ENCODE measurements at regions not wholly inside any gene's neighbourhood (a gene's known extent, or its start where the extent isn't known, plus 50 kb on each side); places are given as distances from the start of the nearest gene placed in this dataset.

- H3K9me3 ChIP-seq, result no peaks in the 10 kb centered on the region
- peaks cover 71% of the 10 kb centered on the region for H3K27me3 ChIP-seq
- no peaks in the 10 kb centered on the region for H3K36me3 ChIP-seq
- H3K4me3 ChIP-seq, result no peak overlapping the region
- DNase-seq, result no peak
These were observed 73.5 kb upstream of the GALNT9 start for GRCh38 chr12:132402831-132403416.

DNA sequence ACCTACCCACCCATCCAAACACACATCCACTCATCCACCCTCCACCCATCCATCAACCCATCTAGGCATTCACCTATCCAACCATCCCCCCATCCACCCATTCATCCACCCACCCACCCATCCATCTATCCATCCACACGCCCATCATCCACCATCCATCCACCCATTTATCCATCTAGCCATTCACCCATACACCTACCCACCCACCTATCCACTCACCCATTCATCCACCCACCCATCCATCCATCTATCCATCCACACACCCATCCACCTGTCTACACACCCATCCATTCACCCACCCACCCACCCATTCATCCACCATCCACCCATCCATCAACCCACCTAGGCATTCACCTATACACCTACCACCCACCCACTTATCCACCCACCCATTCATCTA is 72.6 kb upstream of the GALNT9 start:
- H3K27me3 ChIP-seq, result peaks cover 69% of the 10 kb centered on the region
- H3K36me3 ChIP-seq, result no peaks in the 10 kb centered on the region
- H3K9me3 ChIP-seq, result no peaks in the 10 kb centered on the region
- no peak for DNase-seq
- no peak overlapping the region for H3K4me3 ChIP-seq

DNA sequence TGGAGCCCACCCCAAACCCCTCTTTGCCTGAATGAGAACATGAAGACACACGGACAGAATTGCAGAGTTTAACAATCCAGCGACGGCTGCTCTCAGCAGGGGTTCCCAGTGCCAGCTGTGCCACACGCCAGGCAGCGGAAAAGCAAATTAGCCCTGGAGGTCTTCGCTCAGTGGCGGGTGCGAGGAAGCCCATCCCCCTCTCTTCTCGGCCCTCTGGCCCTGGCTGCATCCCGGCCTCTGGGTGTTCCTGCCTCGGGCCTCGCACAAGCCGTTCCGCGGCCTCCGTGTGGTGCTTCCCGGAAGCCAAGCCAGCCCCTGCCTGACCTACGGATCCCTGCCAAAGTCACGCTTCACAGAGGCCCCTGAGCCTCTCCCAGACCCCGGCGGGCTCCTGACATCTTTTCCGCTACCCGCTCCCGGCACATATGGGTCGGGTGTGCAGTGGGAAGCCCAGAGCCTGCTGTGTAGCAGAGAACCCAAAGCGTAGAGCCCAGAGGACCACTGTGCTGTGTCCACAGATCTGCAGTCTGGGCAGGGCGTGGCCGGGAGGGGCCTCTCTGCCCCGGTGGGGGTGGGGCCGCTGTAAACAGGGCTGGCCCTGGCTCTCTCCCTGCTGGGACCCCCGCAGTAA is 70.7 kb upstream of the GALNT9 start:
- Histone ChIP-seq H3K4me3 (no peak overlapping the region), H3K9me3 (no peaks in the 10 kb centered on the region), H3K36me3 (no peaks in the 10 kb centered on the region), H3K27me3 (peaks cover 76% of the 10 kb centered on the region)
- DNase-seq, result no peak

DNA sequence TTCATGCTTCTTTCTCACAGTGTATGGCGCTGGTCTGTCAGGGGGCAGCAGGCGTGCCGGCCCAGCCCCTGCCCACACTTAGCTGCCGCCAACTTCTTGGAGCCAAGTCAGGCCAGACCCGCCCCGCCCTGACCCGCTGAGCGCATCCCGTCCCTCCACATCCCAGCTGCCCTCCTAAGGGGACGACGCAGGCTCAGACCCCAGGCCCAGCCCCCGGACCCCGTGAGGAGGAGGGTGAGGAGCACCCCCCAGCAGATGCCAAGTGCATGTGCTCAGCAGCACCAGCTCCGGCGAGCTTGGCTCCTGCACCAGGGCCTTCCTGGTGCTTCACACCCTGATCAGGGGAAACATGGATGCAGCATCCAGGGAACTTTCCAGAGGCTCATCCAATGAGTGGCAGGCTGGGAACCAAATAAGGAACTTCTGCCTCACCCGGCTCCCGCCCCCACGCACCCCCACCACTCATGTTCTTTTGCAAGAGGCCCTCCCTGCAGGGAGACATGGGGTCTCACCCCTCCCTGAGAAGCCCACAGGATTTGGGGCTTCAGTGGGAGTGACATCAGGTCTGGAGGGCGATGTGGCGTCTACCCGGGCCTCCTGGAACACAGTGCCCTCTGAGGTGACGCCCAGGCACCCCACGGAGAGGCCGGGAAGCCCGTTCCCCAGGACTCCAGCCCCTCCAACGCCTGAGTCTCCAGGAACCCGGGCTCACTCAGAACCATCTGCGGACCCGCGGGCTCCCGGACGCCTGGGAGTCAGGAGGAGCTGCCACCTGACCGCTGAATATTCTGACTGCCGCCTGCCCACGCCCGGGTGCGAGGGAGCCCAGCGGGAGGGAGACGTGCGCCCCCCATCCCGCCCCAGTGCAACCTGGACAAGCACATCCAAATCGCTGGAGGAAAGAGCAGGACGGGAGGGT is 70.0 kb upstream of the GALNT9 start:
- DNase-seq, result no peak
- no peaks in the 10 kb centered on the region for H3K36me3 ChIP-seq
- no peak overlapping the region for H3K4me3 ChIP-seq
- 0 out of 2 replicates have a peak, but pooled peaks cover 2% of the 10 kb centered on the region for H3K9me3 ChIP-seq
- peaks cover 72% of the 10 kb centered on the region for H3K27me3 ChIP-seq

GRCh38 chr12:132398386-132398991 is 69.1 kb upstream of the GALNT9 start:
- H3K27me3 ChIP-seq, result peaks cover 68% of the 10 kb centered on the region
- 0 out of 2 replicates have a peak, but pooled peaks cover 2% of the 10 kb centered on the region for H3K9me3 ChIP-seq
- no peaks in the 10 kb centered on the region for H3K36me3 ChIP-seq
- H3K4me3 ChIP-seq, result no peak overlapping the region
- DNase-seq, result no peak

- Histone ChIP-seq H3K27me3 (peaks cover 67% of the 10 kb centered on the region), H3K9me3 (0 out of 2 replicates have a peak, but pooled peaks cover 2% of the 10 kb centered on the region)
- no peak for DNase-seq
These were observed 68.6 kb upstream of the GALNT9 start for GRCh38 chr12:132397934-132398385.

DNA sequence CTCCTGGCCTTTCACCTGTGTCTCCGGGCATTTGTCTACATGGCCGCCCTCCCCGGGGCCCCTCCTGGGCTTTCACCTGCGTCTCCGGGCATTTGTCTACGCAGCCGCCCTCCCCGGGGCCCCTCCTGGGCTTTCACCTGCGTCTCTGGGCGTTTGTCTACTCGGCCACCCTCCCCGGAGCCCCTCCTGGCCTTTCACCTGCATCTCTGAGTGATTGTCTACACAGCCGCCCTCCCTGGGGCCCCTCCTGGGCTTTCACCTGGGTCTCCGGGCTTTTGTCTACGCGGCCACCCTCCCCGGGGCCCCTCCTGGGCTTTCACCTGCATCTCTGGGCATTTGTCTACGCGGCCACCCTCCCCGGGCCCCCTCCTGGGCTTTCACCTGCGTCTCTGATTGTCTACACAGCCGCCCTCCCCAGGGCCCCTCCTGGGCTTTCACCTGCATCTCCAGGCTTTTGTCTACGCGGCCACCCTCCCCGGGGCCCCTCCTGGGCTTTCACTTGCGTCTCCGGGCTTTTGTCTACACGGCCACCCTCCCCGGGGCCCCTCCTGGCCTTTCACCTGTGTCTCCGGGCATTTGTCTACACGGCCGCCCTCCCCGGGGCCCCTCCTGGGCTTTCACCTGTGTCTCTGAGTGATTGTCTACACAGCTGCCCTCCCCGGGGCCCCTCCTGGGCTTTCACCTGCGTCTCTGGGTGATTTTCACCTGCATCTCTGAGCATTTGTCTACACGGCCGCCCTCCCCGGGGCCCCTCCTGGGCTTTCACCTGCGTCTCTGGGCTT is 68.0 kb upstream of the GALNT9 start:
- Histone ChIP-seq H3K27me3 (peaks cover 61% of the 10 kb centered on the region), H3K36me3 (no peaks in the 10 kb centered on the region), H3K9me3 (0 out of 2 replicates have a peak, but pooled peaks cover 2% of the 10 kb centered on the region), H3K4me3 (no peak overlapping the region)
- no peak for DNase-seq

More at GRCh38 chr12:132397934-132398385, 68.6 kb upstream of the GALNT9 start:
- no peaks in the 10 kb centered on the region for H3K36me3 ChIP-seq
- H3K4me3 ChIP-seq, result no peak overlapping the region

DNA sequence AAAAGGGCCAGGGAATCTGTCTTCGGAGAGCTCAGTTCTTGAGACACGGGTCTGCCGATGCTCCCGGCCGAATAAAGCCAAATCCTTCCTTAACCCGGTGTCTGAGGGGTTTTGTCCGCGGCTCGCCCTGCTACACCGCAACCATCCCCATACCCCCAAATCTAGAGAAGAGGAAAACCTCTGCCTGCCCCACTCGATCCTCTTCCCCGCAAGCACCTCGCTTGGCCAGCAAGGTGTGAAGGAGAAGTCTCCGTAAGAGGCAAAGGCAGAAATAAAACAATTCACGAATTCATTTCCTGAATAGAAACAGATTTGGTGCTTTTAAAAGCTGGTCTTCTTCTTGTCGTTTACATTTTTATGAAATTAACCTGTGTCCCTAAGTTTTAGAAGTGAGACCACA is 67.3 kb upstream of the GALNT9 start:
- H3K9me3 ChIP-seq, result 0 out of 2 replicates have a peak, but pooled peaks cover 2% of the 10 kb centered on the region
- H3K36me3 ChIP-seq, result no peaks in the 10 kb centered on the region
- no peak overlapping the region for H3K4me3 ChIP-seq
- DNase-seq, result no peak
- peaks cover 59% of the 10 kb centered on the region for H3K27me3 ChIP-seq

DNA sequence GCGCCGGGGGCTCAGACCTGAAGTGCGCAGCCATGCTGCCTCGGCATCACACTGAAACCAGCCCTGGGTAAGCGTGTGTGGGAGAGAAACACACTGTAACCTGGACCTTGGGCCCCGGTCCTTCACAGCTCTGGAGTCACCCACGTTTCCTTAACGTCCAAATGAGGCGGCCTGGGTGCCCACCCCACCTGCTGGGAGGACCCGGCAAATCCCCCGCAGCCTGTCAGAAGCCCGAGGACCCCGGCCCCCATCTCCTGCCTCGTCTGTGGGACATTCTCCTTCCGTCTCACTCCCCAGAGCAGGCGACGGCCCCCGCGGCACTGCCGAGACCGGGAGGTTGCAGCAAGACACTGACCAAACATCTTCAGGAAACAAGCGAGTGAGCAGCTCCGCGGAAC is 66.5 kb upstream of the GALNT9 start:
- DNase-seq, result no peak
- 0 out of 2 replicates have a peak, but pooled peaks cover 2% of the 10 kb centered on the region for H3K9me3 ChIP-seq
- peaks cover 59% of the 10 kb centered on the region for H3K27me3 ChIP-seq
- no peaks in the 10 kb centered on the region for H3K36me3 ChIP-seq
- H3K4me3 ChIP-seq, result no peak overlapping the region

DNA sequence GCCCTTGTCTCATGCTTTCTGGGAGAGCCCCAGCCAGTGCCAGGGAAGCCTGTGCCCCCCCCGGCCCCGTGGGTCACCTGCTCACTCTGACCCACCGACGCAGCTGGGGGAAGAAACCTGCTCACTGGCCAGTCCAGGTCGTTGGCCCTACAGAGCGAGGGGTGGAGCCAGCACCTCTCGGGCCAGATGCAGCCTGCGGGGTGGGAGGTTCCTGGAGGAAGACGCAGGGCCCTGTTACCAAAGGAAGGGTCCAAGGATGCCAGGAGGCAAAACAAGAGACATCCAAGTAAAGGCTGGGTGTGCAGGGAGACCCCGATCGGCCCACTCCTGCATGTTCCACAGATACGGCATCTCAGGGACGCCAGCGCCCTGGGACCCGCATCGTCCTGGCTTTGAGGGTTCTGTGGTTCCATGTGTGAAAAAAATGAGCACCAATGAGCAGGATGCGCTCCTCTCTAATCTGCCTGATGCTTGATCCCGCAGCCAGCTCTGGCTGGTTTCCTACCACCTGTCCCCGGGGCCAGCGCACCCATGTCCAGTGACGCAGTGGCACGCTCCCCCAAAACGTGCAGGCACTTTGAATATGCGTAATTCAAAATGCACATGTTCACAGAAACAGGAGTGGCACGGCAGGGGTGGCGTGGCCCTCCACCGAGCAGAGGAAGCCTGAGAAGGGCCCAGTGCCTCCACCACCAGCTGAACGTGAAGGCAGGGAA is 66.0 kb upstream of the GALNT9 start:
- H3K36me3 ChIP-seq, result no peaks in the 10 kb centered on the region
- no peak for DNase-seq
- H3K4me3 ChIP-seq, result no peak overlapping the region
- 0 out of 2 replicates have a peak, but pooled peaks cover 2% of the 10 kb centered on the region for H3K9me3 ChIP-seq
- peaks cover 58% of the 10 kb centered on the region for H3K27me3 ChIP-seq

DNA sequence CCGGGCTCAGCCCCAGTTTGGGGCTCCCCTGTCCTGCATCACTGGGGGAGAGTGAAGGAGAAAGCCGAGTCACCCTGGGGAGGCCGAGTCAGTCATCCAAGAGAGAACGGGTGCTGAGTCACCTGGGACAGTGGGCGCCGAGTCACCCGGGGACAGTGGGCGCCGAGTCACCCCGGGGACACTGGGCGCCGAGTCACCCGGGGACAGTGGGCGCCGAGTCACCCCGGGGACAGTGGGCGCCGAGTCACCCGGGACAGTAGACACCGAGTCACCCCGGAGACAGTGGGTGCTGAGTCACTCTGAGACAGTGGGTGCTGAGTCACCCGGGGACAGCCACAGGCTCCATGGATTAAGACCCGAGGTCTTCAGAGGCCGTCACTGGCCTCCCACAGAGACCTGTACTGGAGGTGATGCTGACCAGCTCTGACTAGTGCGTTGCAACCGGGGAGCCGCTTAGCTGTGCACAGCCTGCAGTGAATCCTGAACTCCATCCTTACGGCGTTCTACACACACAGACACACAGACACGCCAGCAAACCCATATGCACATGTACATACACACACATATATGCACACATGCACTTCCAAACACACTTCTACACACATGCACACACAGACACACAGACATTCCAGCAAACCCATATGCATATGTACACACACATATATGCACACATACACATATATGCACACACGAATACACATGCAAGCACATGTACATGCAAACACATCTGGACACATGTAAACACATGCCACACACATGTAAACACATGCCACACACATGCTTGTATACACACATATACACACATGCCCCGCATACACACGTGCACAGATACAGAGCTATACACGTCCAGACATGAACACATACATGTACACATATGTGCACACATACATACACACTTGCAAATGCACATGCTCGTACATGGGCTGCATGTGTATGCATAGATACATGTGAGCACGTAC is 64.9 kb upstream of the GALNT9 start:
- Histone ChIP-seq H3K27me3 (peaks cover 51% of the 10 kb centered on the region), H3K4me3 (no peak overlapping the region), H3K36me3 (no peaks in the 10 kb centered on the region), H3K9me3 (0 out of 2 replicates have a peak, but pooled peaks cover 2% of the 10 kb centered on the region)
- peak; percentile 65 for DNase-seq

DNA sequence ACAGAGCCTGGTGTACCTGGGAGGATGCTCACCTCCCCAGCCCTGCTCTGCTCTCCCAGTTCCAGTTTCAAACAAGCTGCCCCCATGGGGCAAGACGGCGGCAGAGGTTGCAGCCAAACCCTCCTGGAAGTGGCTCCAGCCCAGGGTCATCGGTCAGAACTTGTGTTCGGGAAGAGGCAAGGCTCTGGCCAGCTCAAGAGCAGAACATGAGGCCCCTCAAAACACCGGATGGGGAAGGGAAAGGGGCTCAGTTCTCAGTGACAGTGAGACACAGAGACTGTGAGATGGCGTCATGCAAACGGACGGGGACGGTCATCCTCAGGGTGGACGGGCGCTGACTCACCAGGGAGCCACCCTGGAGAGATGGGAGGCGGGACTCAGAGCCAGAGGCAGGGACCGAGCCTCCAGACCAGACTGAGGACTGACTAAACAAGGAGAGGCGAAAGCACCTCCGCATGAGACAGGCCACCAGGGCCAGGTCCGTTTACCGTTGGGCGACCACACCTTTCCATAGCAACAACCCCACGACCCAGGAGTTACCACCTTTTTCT is 63.9 kb upstream of the GALNT9 start:
- Histone ChIP-seq H3K27me3 (peaks cover 51% of the 10 kb centered on the region), H3K4me3 (no peak overlapping the region), H3K36me3 (no peaks in the 10 kb centered on the region), H3K9me3 (0 out of 2 replicates have a peak, but pooled peaks cover 2% of the 10 kb centered on the region)
- peak; percentile 76 for DNase-seq

DNA sequence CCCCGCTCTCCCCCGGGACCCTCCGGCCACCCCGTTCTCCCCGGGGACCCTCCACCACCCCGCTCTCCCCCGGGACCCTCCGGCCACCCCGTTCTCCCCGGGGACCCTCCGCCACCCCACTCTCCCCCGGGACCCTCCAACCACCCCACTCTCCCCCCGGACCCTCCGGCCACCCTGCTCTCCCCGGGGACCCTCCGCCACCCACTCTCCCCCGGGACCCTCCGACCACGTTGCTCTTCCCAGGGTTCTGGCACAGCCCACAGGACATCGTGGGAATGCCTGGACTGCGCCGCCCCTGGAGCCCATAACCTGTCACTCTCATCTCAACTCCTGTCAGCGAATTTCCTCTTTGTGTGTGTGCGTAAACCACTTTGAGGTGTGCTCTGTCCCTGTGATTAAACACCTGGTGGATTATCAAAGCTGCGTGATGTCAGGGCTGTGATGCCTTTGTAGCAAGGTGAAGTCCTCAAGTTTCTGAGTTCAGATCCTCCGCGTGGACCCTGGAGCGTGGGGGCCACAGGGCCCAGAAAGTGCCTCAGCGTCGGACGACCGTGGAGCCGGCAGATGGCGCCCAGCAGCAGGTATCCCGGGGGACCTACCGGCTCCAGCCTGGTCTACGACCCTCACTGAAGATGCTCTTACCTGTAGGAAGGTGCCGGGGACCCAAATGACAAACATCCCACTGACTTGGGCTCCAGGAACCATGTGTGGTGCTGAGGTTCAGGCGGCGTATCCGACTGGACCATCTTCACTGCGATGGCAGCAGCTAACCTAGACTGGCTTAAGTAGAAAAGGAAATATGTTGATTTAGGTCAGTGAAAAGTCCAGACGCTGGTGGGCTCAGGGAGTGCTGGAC is 63.2 kb upstream of the GALNT9 start:
- Histone ChIP-seq H3K4me3 (no peak overlapping the region), H3K27me3 (peaks cover 45% of the 10 kb centered on the region), H3K9me3 (0 out of 2 replicates have a peak, but pooled peaks cover 2% of the 10 kb centered on the region), H3K36me3 (no peaks in the 10 kb centered on the region)
- DNase-seq, result no peak

Data from MG63 (cell line).